AG10803 (cell line): ENCODE measurements at regions not wholly inside any gene's neighbourhood (a gene's known extent, or its start where the extent isn't known, plus 50 kb on each side); places are given as distances from the start of the nearest gene placed in this dataset.

Experiments
- DNase-seq: peaks from one replicate; pipeline ENCODE4 v3.0.0; 2010; ENCODE audit warnings: low read depth
- H3K4me3 ChIP-seq: 2 replicates; pipeline ENCODE4 v1.5.1; 2011; ENCODE audit warnings: mild to moderate bottlenecking, low read length, control low read depth
- CTCF ChIP-seq: conservative IDR thresholded peaks from 2 replicates; pipeline ENCODE4 v1.5.1; 2011; ENCODE audit warnings: mild to moderate bottlenecking, low read length, control low read depth, inconsistent platforms

- H3K4me3 ChIP-seq, result peak overlapping the region; percentile 79
- DNase-seq, result peak; percentile 13
- no peak for TF ChIP-seq CTCF
These were observed 650.8 kb upstream of the DIPK2B start for GRCh38 chrX:45851434-45851991.

- peak overlapping the region; percentile 79 for H3K4me3 ChIP-seq
- TF ChIP-seq CTCF, result no peak
- DNase-seq, result peak; percentile 39
These were observed 650.2 kb upstream of the DIPK2B start for GRCh38 chrX:45850775-45851433.

- peak overlapping the region; percentile 79 for H3K4me3 ChIP-seq
- DNase-seq, result peak; percentile 8
- TF ChIP-seq CTCF, result no peak
These were observed 649.6 kb upstream of the DIPK2B start for GRCh38 chrX:45850197-45850774.

- peak; percentile 40 for TF ChIP-seq CTCF
- peak overlapping the region; percentile 79 for H3K4me3 ChIP-seq
- DNase-seq, result peak; percentile 87
These were observed 648.7 kb upstream of the DIPK2B start for GRCh38 chrX:45849261-45849862.

- no peak overlapping the region for H3K4me3 ChIP-seq
- peak; percentile 18 for DNase-seq
- TF ChIP-seq CTCF, result no peak
These were observed 647.3 kb upstream of the DIPK2B start for GRCh38 chrX:45847961-45848360.

- TF ChIP-seq CTCF, result no peak
- H3K4me3 ChIP-seq, result no peak overlapping the region
- no peak for DNase-seq
These were observed 645.7 kb upstream of the DIPK2B start for GRCh38 chrX:45846328-45846727.
